ENCODE measurements at regions not wholly inside any gene's neighbourhood (a gene's known extent, or its start where the extent isn't known, plus 50 kb on each side); places are given as distances from the start of the nearest gene placed in this dataset.

- H3K36me3 ChIP-seq (ENCODE audit: control insufficient read depth, insufficient read depth, low read length) = no peaks in the 10 kb centered on the region
- no peak overlapping the region for H3K4me3 ChIP-seq (ENCODE audit: low read depth, low read length)
- DNase-seq (ENCODE audit: low read depth) (no peak), FAIRE-seq (no peak)
- TF ChIP-seq, protein P1, sequence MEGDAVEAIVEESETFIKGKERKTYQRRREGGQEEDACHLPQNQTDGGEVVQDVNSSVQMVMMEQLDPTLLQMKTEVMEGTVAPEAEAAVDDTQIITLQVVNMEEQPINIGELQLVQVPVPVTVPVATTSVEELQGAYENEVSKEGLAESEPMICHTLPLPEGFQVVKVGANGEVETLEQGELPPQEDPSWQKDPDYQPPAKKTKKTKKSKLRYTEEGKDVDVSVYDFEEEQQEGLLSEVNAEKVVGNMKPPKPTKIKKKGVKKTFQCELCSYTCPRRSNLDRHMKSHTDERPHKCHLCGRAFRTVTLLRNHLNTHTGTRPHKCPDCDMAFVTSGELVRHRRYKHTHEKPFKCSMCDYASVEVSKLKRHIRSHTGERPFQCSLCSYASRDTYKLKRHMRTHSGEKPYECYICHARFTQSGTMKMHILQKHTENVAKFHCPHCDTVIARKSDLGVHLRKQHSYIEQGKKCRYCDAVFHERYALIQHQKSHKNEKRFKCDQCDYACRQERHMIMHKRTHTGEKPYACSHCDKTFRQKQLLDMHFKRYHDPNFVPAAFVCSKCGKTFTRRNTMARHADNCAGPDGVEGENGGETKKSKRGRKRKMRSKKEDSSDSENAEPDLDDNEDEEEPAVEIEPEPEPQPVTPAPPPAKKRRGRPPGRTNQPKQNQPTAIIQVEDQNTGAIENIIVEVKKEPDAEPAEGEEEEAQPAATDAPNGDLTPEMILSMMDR (IDR thresholded peaks at IDR 0.05; ENCODE audit: insufficient read depth, low read length, severe bottlenecking) = no peak
- no peaks in the 10 kb centered on the region for H3K27me3 ChIP-seq (ENCODE audit: control insufficient read depth, insufficient read depth, low read length)
Measured at GRCh38 chr18:65336411-65336810, 414.4 kb upstream of the CDH7 start.

DNA sequence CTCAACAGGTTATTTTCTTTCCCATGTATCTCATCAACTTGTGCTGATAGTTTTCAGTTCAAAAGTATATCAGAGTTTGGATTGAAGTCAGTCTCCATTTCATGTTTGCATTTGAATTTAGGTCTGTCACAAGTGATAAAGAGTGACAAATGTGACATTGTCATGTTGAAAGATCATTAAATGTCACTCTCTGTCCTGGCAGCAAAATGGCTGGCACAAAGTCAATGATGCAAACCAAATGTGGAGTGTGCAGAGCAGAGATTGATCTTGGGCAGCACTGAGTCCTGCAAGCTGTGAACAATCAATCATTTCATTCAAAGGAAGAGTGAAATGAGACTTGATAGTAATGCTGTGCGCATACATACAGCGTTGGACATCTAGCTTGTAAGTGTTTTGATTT, 421.8 kb upstream of the CDH7 start:
- Histone ChIP-seq H3K4me3 (ENCODE audit: low read depth, low read length) (no peak overlapping the region), H3K36me3 (ENCODE audit: control insufficient read depth, insufficient read depth, low read length) (no peaks in the 10 kb centered on the region), H3K27me3 (ENCODE audit: control insufficient read depth, insufficient read depth, low read length) (no peaks in the 10 kb centered on the region)
- TF ChIP-seq, protein P1 (IDR thresholded peaks at IDR 0.05; ENCODE audit: insufficient read depth, low read length, severe bottlenecking) = no peak
- DNase-seq (ENCODE audit: low read depth) (no peak), FAIRE-seq (no peak)

DNA sequence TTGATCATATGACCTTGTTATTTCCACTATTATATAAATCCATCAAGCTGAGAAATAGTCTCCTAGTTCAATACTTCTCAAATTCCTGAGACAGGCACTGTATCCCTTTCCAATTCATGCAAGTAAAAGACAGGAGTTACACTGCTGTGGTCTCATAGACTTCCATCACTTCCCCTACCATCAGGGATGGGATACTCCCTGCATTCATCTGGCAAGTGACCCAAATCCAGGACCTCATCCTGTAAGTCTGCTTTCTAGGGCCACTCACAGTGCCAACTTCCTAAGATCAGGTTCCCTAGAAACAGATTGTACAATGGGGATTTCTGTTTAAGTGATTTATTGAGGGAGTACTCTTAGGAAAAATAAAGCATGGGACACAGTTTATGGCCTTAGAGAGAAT, 424.0 kb upstream of the CDH7 start:
- TF ChIP-seq, protein P1 (IDR thresholded peaks at IDR 0.05; ENCODE audit: insufficient read depth, low read length, severe bottlenecking) = no peak
- H3K4me3 ChIP-seq (ENCODE audit: low read depth, low read length) = no peak overlapping the region
- H3K36me3 ChIP-seq (ENCODE audit: control insufficient read depth, insufficient read depth, low read length) = no peaks in the 10 kb centered on the region
- no peak for FAIRE-seq
- no peak for DNase-seq (ENCODE audit: low read depth)
- H3K27me3 ChIP-seq (ENCODE audit: control insufficient read depth, insufficient read depth, low read length) = no peaks in the 10 kb centered on the region

DNA sequence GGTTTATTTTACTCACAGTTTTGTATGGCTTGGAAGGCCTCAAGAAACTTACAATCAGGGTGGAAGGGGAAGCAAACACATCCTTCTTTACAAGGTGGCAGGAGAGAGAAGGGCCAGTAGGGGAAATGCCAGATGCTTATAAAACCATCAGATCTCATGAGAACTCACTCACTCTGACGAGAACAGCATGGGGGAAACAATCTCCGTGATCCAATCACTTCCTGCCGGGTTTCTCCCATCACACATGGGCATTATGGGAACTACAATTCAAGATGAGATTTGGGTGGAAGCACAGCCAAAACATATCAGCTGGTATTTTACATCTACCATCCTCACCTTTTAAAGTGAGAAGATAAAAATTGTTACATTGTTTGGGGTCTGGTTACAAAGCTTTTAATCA, 427.9 kb upstream of the CDH7 start:
- DNase-seq (ENCODE audit: low read depth) (no peak), FAIRE-seq (no peak)
- TF ChIP-seq, protein P1 (IDR thresholded peaks at IDR 0.05; ENCODE audit: insufficient read depth, low read length, severe bottlenecking) = no peak
- Histone ChIP-seq H3K36me3 (ENCODE audit: control insufficient read depth, insufficient read depth, low read length) (no peaks in the 10 kb centered on the region), H3K4me3 (ENCODE audit: low read depth, low read length) (no peak overlapping the region), H3K27me3 (ENCODE audit: control insufficient read depth, insufficient read depth, low read length) (no peaks in the 10 kb centered on the region)

- TF ChIP-seq, protein P1 (IDR thresholded peaks at IDR 0.05; ENCODE audit: insufficient read depth, low read length, severe bottlenecking) = no peak
- DNase-seq (ENCODE audit: low read depth) (no peak), FAIRE-seq (no peak)
- H3K4me3 ChIP-seq (ENCODE audit: low read depth, low read length) = no peak overlapping the region
- no peaks in the 10 kb centered on the region for H3K27me3 ChIP-seq (ENCODE audit: control insufficient read depth, insufficient read depth, low read length)
- H3K36me3 ChIP-seq (ENCODE audit: control insufficient read depth, insufficient read depth, low read length) = no peaks in the 10 kb centered on the region
Measured at GRCh38 chr18:65298422-65298821, 452.4 kb upstream of the CDH7 start.

GRCh38 chr18:65288908-65289307, 461.9 kb upstream of the CDH7 start:
- DNase-seq (ENCODE audit: low read depth) (no peak), FAIRE-seq (no peak)
- Histone ChIP-seq H3K4me3 (ENCODE audit: low read depth, low read length) (no peak overlapping the region), H3K36me3 (ENCODE audit: control insufficient read depth, insufficient read depth, low read length) (no peaks in the 10 kb centered on the region), H3K27me3 (ENCODE audit: control insufficient read depth, insufficient read depth, low read length) (no peaks in the 10 kb centered on the region)
- TF ChIP-seq, protein P1 (IDR thresholded peaks at IDR 0.05; ENCODE audit: insufficient read depth, low read length, severe bottlenecking) = no peak

Data from bronchial epithelial cell (primary cell).